H1 (cell line): ENCODE measurements at regions not wholly inside any gene's neighbourhood (a gene's known extent, or its start where the extent isn't known, plus 50 kb on each side); places are given as distances from the start of the nearest gene placed in this dataset.

Experiments
- CTCF ChIA-PET: fragments of 300-600 bp; sonication (Branson Sonifier 250); formaldehyde crosslinking; loops from one replicate; lab custom pipeline; 2021; ENCODE audit not compliant: partially characterized antibody; lab: Charles Lee
- POLR2A ChIA-PET: fragments of 300-600 bp; sonication (Branson Sonifier 250); formaldehyde crosslinking; loops from one replicate; lab custom pipeline; 2021; ENCODE audit warnings: inconsistent platforms; ENCODE audit not compliant: partially characterized antibody; lab: Charles Lee
- DNase-seq, 2 experiments: peaks; one replicate each; pipeline versions ENCODE4 v3.0.0 to v3.0.0-alpha.2; 2010 to 2022; ENCODE audit warnings: low spot score in 2 of 2, low read depth in 1 of 2, mixed read lengths in 1 of 2
- FAIRE-seq: peaks from 2 replicates; lab custom pipeline; 2011; peaks lifted over from hg19 to GRCh38; lab: Jason Lieb, UNC
- H2AFZ ChIP-seq: 2 replicates; pipeline ENCODE4 v1.8.1; 2012; ENCODE audit warnings: low read length, inconsistent platforms
- H2AK5ac ChIP-seq: 2 replicates; pipeline ENCODE4 v1.6.1; 2013; ENCODE audit warnings: low read depth, low read length
- H2BK120ac ChIP-seq: replicated peaks from 2 replicates; pipeline ENCODE3; 2013; ENCODE audit warnings: low read depth, low read length, inconsistent platforms
- H2BK12ac ChIP-seq: 2 replicates; pipeline ENCODE4 v1.6.1; 2013; ENCODE audit warnings: low read depth, low read length
- H2BK15ac ChIP-seq: 2 replicates; pipeline ENCODE4 v1.6.1; 2013; ENCODE audit warnings: low read length
- H2BK20ac ChIP-seq: 2 replicates; pipeline ENCODE4 v1.6.1; 2013; ENCODE audit warnings: low read length
- H2BK5ac ChIP-seq: 2 replicates; pipeline ENCODE4 v1.6.1; 2013; ENCODE audit warnings: low read depth, low read length
- H3K14ac ChIP-seq: 2 replicates; pipeline ENCODE4 v1.6.1; 2013; ENCODE audit warnings: inconsistent platforms; ENCODE audit not compliant: insufficient read length
- H3K18ac ChIP-seq: 2 replicates; pipeline ENCODE4 v1.6.1; 2013; ENCODE audit warnings: low read length; ENCODE audit errors: extremely low read depth
- H3K23ac ChIP-seq: 2 replicates; pipeline ENCODE4 v1.6.1; 2013; ENCODE audit warnings: inconsistent platforms; ENCODE audit not compliant: insufficient read length
- H3K23me2 ChIP-seq: 2 replicates; pipeline ENCODE4 v1.6.1; 2013; ENCODE audit warnings: low read depth, low read length
- H3K27ac ChIP-seq: 2 replicates; pipeline ENCODE4 v1.6.1; 2011; ENCODE audit warnings: low read depth, low read length, inconsistent platforms
- H3K27me3 ChIP-seq, 4 experiments: replicated peaks in 1 of 4; 1 replicate in 1 of 4; 2 replicates in 3 of 4; pipeline versions ENCODE4 v1.6.1 to v1.8.1; 2011 to 2013; ENCODE audit warnings: low read length in 3 of 4, mild to moderate bottlenecking in 3 of 4, inconsistent platforms in 2 of 4, mixed read lengths in 2 of 4, moderate library complexity in 1 of 4; ENCODE audit not compliant: control insufficient read depth in 3 of 4, insufficient read depth in 3 of 4; ENCODE audit errors: extremely low read depth in 1 of 4
- H3K36me3 ChIP-seq, 4 experiments: 2 replicates each; pipeline versions ENCODE4 v1.6.1 to v1.8.1; 2011 to 2013; ENCODE audit warnings: mild to moderate bottlenecking in 4 of 4, low read length in 3 of 4, moderate library complexity in 2 of 4, control low read depth in 1 of 4, inconsistent platforms in 1 of 4; ENCODE audit not compliant: insufficient read depth in 4 of 4, control insufficient read depth in 2 of 4
- H3K4ac ChIP-seq: replicated peaks from 2 replicates; pipeline ENCODE3; 2013; ENCODE audit warnings: low read length, low read depth, mixed read lengths, inconsistent platforms; ENCODE audit not compliant: insufficient read length
- H3K4me1 ChIP-seq, 4 experiments: replicated peaks in 1 of 4; 1 replicate in 1 of 4; 2 replicates in 3 of 4; pipeline versions ENCODE4 v1.6.1 to v1.8.1; 2011 to 2013; ENCODE audit warnings: low read length in 3 of 4, inconsistent platforms in 2 of 4, mixed read lengths in 1 of 4; ENCODE audit not compliant: insufficient read depth in 4 of 4, control insufficient read depth in 3 of 4
- H3K4me2 ChIP-seq, 2 experiments: 2 replicates each; pipeline versions ENCODE4 v1.6.1 to v1.8.1; 2011 to 2013; ENCODE audit warnings: low read depth in 2 of 2, low read length in 2 of 2, control low read depth in 1 of 2, inconsistent platforms in 1 of 2, mild to moderate bottlenecking in 1 of 2; ENCODE audit not compliant: insufficient read depth in 1 of 2
- H3K4me3 ChIP-seq, 4 experiments: fragments of 200-600, 300-600 bp in 1 of 4; sonication (generic), shearing (Covaris generic), sonication (Bioruptor Twin) in 1 of 4; 2 replicates each; pipeline versions ENCODE4 v1.5.1 to v1.8.1; 2011 to 2016; ENCODE audit warnings: low read length in 4 of 4, low read depth in 3 of 4, control low read depth in 2 of 4, inconsistent platforms in 2 of 4, mild to moderate bottlenecking in 2 of 4, mixed read lengths in 1 of 4, moderate library complexity in 1 of 4; ENCODE audit not compliant: insufficient read depth in 2 of 4; ENCODE audit errors: extremely low read depth in 1 of 4
- H3K56ac ChIP-seq: replicated peaks from 2 replicates; pipeline ENCODE3; 2013; ENCODE audit warnings: low read depth, mild to moderate bottlenecking, mixed read lengths, low read length, inconsistent platforms; ENCODE audit not compliant: insufficient read length
- H3K79me1 ChIP-seq: 2 replicates; pipeline ENCODE4 v1.6.1; 2013; ENCODE audit warnings: low read depth, low read length, control low read depth
- H3K79me2 ChIP-seq, 2 experiments: 2 replicates each; pipeline versions ENCODE4 v1.6.1 to v1.8.1; 2012 to 2013; ENCODE audit warnings: low read length in 2 of 2, mild to moderate bottlenecking in 2 of 2, inconsistent platforms in 1 of 2; ENCODE audit not compliant: insufficient read depth in 2 of 2, control insufficient read depth in 1 of 2
- H3K9ac ChIP-seq, 4 experiments: replicated peaks in 1 of 4; 1 replicate in 1 of 4; 2 replicates in 3 of 4; pipeline versions ENCODE4 v1.6.1 to v1.8.1; 2011 to 2013; ENCODE audit warnings: low read depth in 3 of 4, low read length in 3 of 4, control low read depth in 2 of 4, mild to moderate bottlenecking in 2 of 4, moderate library complexity in 2 of 4, inconsistent platforms in 1 of 4; ENCODE audit errors: extremely low read depth in 1 of 4
- H3K9me3 ChIP-seq, 2 experiments: 2 replicates each; pipeline versions ENCODE4 v1.6.1 to v1.8.1; 2012 to 2013; ENCODE audit warnings: mild to moderate bottlenecking in 2 of 2, moderate library complexity in 2 of 2, control low read depth in 1 of 2, inconsistent platforms in 1 of 2, low read depth in 1 of 2, low read length in 1 of 2, mixed read lengths in 1 of 2; ENCODE audit not compliant: insufficient read depth in 2 of 2
- H4K20me1 ChIP-seq, 2 experiments: replicated peaks in 1 of 2; 2 replicates each; pipeline versions ENCODE3 to v1.8.1; 2011 to 2013; ENCODE audit warnings: inconsistent platforms in 2 of 2, low read length in 2 of 2, mild to moderate bottlenecking in 1 of 2; ENCODE audit not compliant: insufficient read depth in 2 of 2, control insufficient read depth in 1 of 2
- H4K5ac ChIP-seq: 2 replicates; pipeline ENCODE4 v1.6.1; 2013; ENCODE audit warnings: low read length, low read depth, mixed read lengths, inconsistent platforms; ENCODE audit not compliant: insufficient read length
- H4K8ac ChIP-seq: 2 replicates; pipeline ENCODE4 v1.8.0; 2013; ENCODE audit warnings: mild to moderate bottlenecking, moderate library complexity, low read length, inconsistent platforms; ENCODE audit not compliant: insufficient read depth; ENCODE audit errors: extremely low read depth
- H4K91ac ChIP-seq: replicated peaks from 2 replicates; pipeline ENCODE3; 2013; ENCODE audit warnings: low read length, mixed read lengths, inconsistent platforms; ENCODE audit not compliant: insufficient read length
- POLR2A ChIP-seq, 2 experiments: IDR thresholded peaks; 1 replicate in 1 of 2; 2 replicates in 1 of 2; pipeline ENCODE4 v1.6.1; 2011; ENCODE audit warnings: low read depth in 2 of 2, low read length in 2 of 2, mild to moderate bottlenecking in 2 of 2; ENCODE audit errors: control extremely low read depth in 1 of 2
- SRF ChIP-seq: IDR thresholded peaks from 2 replicates; pipeline ENCODE4 v1.6.1; 2011; ENCODE audit warnings: mild to moderate bottlenecking, low read depth, low read length, moderate library complexity
- USF2 ChIP-seq: IDR thresholded peaks from 2 replicates; pipeline ENCODE4 v1.6.1; 2011; ENCODE audit warnings: low read length, improper control_type of control experiment
- WGBS, 2 experiments: shearing (Covaris generic) in 1 of 2; methylation state at CpG; one replicate each; pipeline versions ENCODE4 v1.1.6 to v1.1.7; 2013 to 2015; ENCODE audit warnings: low lambda C conversion rate in 2 of 2, mixed read lengths in 2 of 2, inconsistent platforms in 1 of 2, low coverage in 1 of 2, missing lambda C conversion rate in 1 of 2; ENCODE audit not compliant: insufficient replicate concordance in 2 of 2, insufficient coverage in 1 of 2, insufficient read length in 1 of 2; ENCODE audit errors: extremely low coverage in 1 of 2, missing lambda C conversion rate in 1 of 2; 5-methylcytosine and 5-hydroxymethylcytosine counted together

GRCh38 chr15:36332896-36333295 is 246.5 kb upstream of the CDIN1 start:
- no peak overlapping the region for H2BK15ac ChIP-seq
- H3K4me2 ChIP-seq, result no peak overlapping the region
- H3K14ac ChIP-seq, result no peak overlapping the region
- CTCF ChIA-PET, result no interaction called here
- H2BK20ac ChIP-seq, result no peak overlapping the region
- no peak overlapping the region for H3K56ac ChIP-seq
- H3K9me3 ChIP-seq, result no peaks in the 10 kb centered on the region; a peak in 1 of 4 replicates
- H3K4me3 ChIP-seq, result no peak overlapping the region
- no peak overlapping the region for H4K8ac ChIP-seq
- H2AK5ac ChIP-seq, result no peak overlapping the region
- no peak overlapping the region for H4K5ac ChIP-seq
- no peak overlapping the region for H2BK5ac ChIP-seq
- no peak overlapping the region for H3K9ac ChIP-seq
- no peak overlapping the region for H2AFZ ChIP-seq
- no peak overlapping the region for H3K23ac ChIP-seq
- H3K4ac ChIP-seq, result no peak overlapping the region
- H3K18ac ChIP-seq, result no peak overlapping the region
- H2BK12ac ChIP-seq, result no peak overlapping the region
- TF ChIP-seq POLR2A (IDR thresholded peaks at IDR 0.05; ENCODE audit: control extremely low read depth in 1 of 2, low read depth in 2 of 2, low read length in 2 of 2) (no peak), SRF (no peak), USF2 (no peak)
- TF ChIP-seq, all 59 proteins: peak for 0
- Histone ChIP-seq H4K91ac (no peak overlapping the region), H3K27me3 (no peaks in the 10 kb centered on the region), H3K36me3 (no peaks in the 10 kb centered on the region), H3K79me1 (no peaks in the 10 kb centered on the region), H4K20me1 (no peaks in the 10 kb centered on the region), H3K23me2 (no peaks in the 10 kb centered on the region; the same call in 1 of the 2 replicates), H3K27ac (no peak overlapping the region), H3K4me1 (no peaks in the 10 kb centered on the region; a peak in 1 of 7 replicates), H2BK120ac (no peak overlapping the region), H3K79me2 (no peaks in the 10 kb centered on the region)
- DNase-seq (no peak), FAIRE-seq (no peak)
- POLR2A ChIA-PET, result no interaction called here
- 94% methylated on average over 2 of the region's 2 CpGs; no CpG with 5 or more reads in 1 of the 2 experiments for WGBS, 2 experiments
